Right lobe of liver (tissue), 6 donors: ENCODE measurements at regions not wholly inside any gene's neighbourhood (a gene's known extent, or its start where the extent isn't known, plus 50 kb on each side); places are given as distances from the start of the nearest gene placed in this dataset.

Source experiments
- ATAC-seq, 4 donors: fragments of 200-7000 bp; cut with Tn5 transposase; one replicate each; pipeline ENCODE4 v1.9.1; 2020; ENCODE audit warnings: mild to moderate bottlenecking in 4 of 4, moderate library complexity in 4 of 4
- DNase-seq, 3 donors: peaks; one replicate each; pipeline ENCODE4 v3.0.0-alpha.2; 2020
- H3K27ac ChIP-seq, 3 donors: fragments of 200-600 bp; one replicate each; pipeline ENCODE4 v1.8.0; 2022
- H3K27me3 ChIP-seq, 2 donors: fragments of 200-600 bp; one replicate each; pipeline ENCODE4 v1.8.0; 2022
- H3K36me3 ChIP-seq, 4 donors: fragments of 200-600 bp; sonication (generic) in 1 of 4; one replicate each; pipeline versions ENCODE4 v1.5.1 to v1.8.0; 2017 to 2022; ENCODE audit warnings: control low read depth in 1 of 4
- H3K4me1 ChIP-seq, 4 donors: fragments of 200-600 bp; sonication (generic) in 1 of 4; one replicate each; pipeline versions ENCODE4 v1.5.1 to v1.8.0; 2017 to 2022; ENCODE audit warnings: control low read depth in 1 of 4
- H3K4me3 ChIP-seq, 3 donors: fragments of 200-600 bp; one replicate each; pipeline ENCODE4 v1.8.0; 2022
- H3K9me3 ChIP-seq, 4 donors: fragments of 200-600 bp; sonication (generic) in 1 of 4; one replicate each; pipeline versions ENCODE4 v1.5.1 to v1.8.0; 2017 to 2022; ENCODE audit warnings: control low read depth in 1 of 4
- POLR2A ChIP-seq: fragments of 450-650 bp; IDR thresholded peaks from one replicate; pipeline ENCODE4 v1.6.1; 2017; ENCODE audit warnings: antibody characterized with exemption, mild to moderate bottlenecking
- WGBS: methylation state at CpG from one replicate; pipeline ENCODE4 v1.1.6; 2018; ENCODE audit warnings: low coverage, low lambda C conversion rate; ENCODE audit not compliant: insufficient coverage; ENCODE audit errors: missing lambda C conversion rate; 5-methylcytosine and 5-hydroxymethylcytosine counted together
- intact Hi-C, 2 donors: fragments of 100-400 bp; cut with DNase I; formaldehyde crosslinking; loops; one replicate each; pipeline versions ENCODE4 v1.11.2 to v1.14.1; 2022
- TF ChIP-seq, protein P1 (sequence below), 4 donors: fragments of 200-600 bp in 3 of 4; fragments of 450-650 bp in 1 of 4; IDR thresholded peaks; one replicate each; pipeline versions ENCODE4 v1.5.1 to v1.8.0; 2016 to 2022; ENCODE audit warnings: antibody characterized with exemption in 4 of 4, mild to moderate bottlenecking in 2 of 4
- donor health status: DM: no; HTN: yes; CAD: no.
- donor health status: DM: no; HTN: no; CAD: no.
- donor health status: DM: no; HTN: no; CAD: no.
- donor health status: DM: no; HTN: yes; CAD: no.
- donor health status: DM: no; HTN: yes; CAD: no.

GRCh38 chr4:158102904-158103303 lies 69.9 kb downstream of the GASK1B start:
- intact Hi-C loops, result no loop called here
- no peaks in the 10 kb centered on the region for H3K4me1 ChIP-seq
- ATAC-seq (no peak), DNase-seq (no peak)
- H3K27me3 ChIP-seq, result no peaks in the 10 kb centered on the region
- no peaks in the 10 kb centered on the region for H3K36me3 ChIP-seq
- TF ChIP-seq, protein P1, sequence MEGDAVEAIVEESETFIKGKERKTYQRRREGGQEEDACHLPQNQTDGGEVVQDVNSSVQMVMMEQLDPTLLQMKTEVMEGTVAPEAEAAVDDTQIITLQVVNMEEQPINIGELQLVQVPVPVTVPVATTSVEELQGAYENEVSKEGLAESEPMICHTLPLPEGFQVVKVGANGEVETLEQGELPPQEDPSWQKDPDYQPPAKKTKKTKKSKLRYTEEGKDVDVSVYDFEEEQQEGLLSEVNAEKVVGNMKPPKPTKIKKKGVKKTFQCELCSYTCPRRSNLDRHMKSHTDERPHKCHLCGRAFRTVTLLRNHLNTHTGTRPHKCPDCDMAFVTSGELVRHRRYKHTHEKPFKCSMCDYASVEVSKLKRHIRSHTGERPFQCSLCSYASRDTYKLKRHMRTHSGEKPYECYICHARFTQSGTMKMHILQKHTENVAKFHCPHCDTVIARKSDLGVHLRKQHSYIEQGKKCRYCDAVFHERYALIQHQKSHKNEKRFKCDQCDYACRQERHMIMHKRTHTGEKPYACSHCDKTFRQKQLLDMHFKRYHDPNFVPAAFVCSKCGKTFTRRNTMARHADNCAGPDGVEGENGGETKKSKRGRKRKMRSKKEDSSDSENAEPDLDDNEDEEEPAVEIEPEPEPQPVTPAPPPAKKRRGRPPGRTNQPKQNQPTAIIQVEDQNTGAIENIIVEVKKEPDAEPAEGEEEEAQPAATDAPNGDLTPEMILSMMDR (IDR thresholded peaks at IDR 0.05), result no peak
- TF ChIP-seq POLR2A, result no peak
- no peaks in the 10 kb centered on the region for H3K9me3 ChIP-seq
- no peak overlapping the region for H3K4me3 ChIP-seq
- 63% methylated on average over 4 of the region's 4 CpGs for WGBS
- no peak overlapping the region for H3K27ac ChIP-seq

GRCh38 chr4:158099686-158100085 lies 73.1 kb downstream of the GASK1B start:
- no peaks in the 10 kb centered on the region for H3K9me3 ChIP-seq
- H3K27me3 ChIP-seq, result no peaks in the 10 kb centered on the region
- H3K4me1 ChIP-seq, result no peaks in the 10 kb centered on the region

GRCh38 chr4:158098802-158099201 lies 74.0 kb downstream of the GASK1B start:
- intact Hi-C loops, result no loop called here
- DNase-seq, result no peak
- Histone ChIP-seq H3K27me3 (no peaks in the 10 kb centered on the region), H3K27ac (no peak overlapping the region), H3K4me1 (no peaks in the 10 kb centered on the region), H3K36me3 (no peaks in the 10 kb centered on the region), H3K9me3 (no peaks in the 10 kb centered on the region), H3K4me3 (no peak overlapping the region)
- ATAC-seq, result no peak
- TF ChIP-seq, protein P1 (IDR thresholded peaks at IDR 0.05), result no peak
- TF ChIP-seq POLR2A, result no peak
- no CpG with 5 or more reads among the region's 1 CpG for WGBS

More at GRCh38 chr4:158099686-158100085, 73.1 kb downstream of the GASK1B start:
- 37% methylated on average over 4 of the region's 4 CpGs for WGBS
- H3K36me3 ChIP-seq, result no peaks in the 10 kb centered on the region
- H3K4me3 ChIP-seq, result no peak overlapping the region
- TF ChIP-seq POLR2A, result no peak
- TF ChIP-seq, protein P1 (IDR thresholded peaks at IDR 0.05), result no peak
- no peak for DNase-seq
- H3K27ac ChIP-seq, result no peak overlapping the region
- ATAC-seq, result no peak
- intact Hi-C loops, result no loop called here

GRCh38 chr4:158094413-158095134 lies 78.3 kb downstream of the GASK1B start:
- H3K9me3 ChIP-seq, result no peaks in the 10 kb centered on the region
- no peak overlapping the region for H3K27ac ChIP-seq
- intact Hi-C loops, result no loop called here
- H3K36me3 ChIP-seq, result no peaks in the 10 kb centered on the region
- TF ChIP-seq POLR2A, result no peak
- TF ChIP-seq, protein P1 (IDR thresholded peaks at IDR 0.05), result no peak
- no peaks in the 10 kb centered on the region for H3K27me3 ChIP-seq
- no peak for ATAC-seq
- no peak overlapping the region for H3K4me3 ChIP-seq
- no peak for DNase-seq
- WGBS, result 53% methylated on average over 1 of the region's 1 CpG
- no peaks in the 10 kb centered on the region for H3K4me1 ChIP-seq
